ACC112 (cell line): ENCODE measurements at regions not wholly inside any gene's neighbourhood (a gene's known extent, or its start where the extent isn't known, plus 50 kb on each side); places are given as distances from the start of the nearest gene placed in this dataset.

Source experiments
- H2AFZ ChIP-seq: fragments of 200-600 bp; sonication (generic); one replicate; pipeline ENCODE4 v1.6.0; 2017; ENCODE audit warnings: antibody characterized with exemption, low read length; ENCODE audit not compliant: unreplicated experiment
- H3K27ac ChIP-seq: fragments of 200-600 bp; sonication (generic); 2 replicates; pipeline ENCODE4 v1.5.1; 2014; ENCODE audit warnings: low read depth, mild to moderate bottlenecking, antibody characterized with exemption, low read length, moderate library complexity
- H3K27me3 ChIP-seq: fragments of 200-600 bp; sonication (generic); 2 replicates; pipeline ENCODE4 v1.6.1; 2014; ENCODE audit warnings: mild to moderate bottlenecking, antibody characterized with exemption, low read length, moderate library complexity, mixed read lengths; ENCODE audit not compliant: insufficient read depth
- H3K36me3 ChIP-seq: fragments of 200-600 bp; sonication (generic); 2 replicates; pipeline ENCODE4 v1.6.1; 2016; ENCODE audit warnings: mild to moderate bottlenecking, antibody characterized with exemption, low read length, moderate library complexity, mixed read lengths; ENCODE audit not compliant: insufficient read depth
- H3K4me1 ChIP-seq: fragments of 200-600 bp; sonication (generic); one replicate; pipeline ENCODE4 v1.6.1; 2016; ENCODE audit warnings: low read length, mixed read lengths; ENCODE audit not compliant: insufficient read depth, unreplicated experiment, control insufficient read depth
- H3K4me3 ChIP-seq: fragments of 200-600 bp; sonication (generic); 2 replicates; pipeline ENCODE4 v1.5.1; 2014; ENCODE audit warnings: mild to moderate bottlenecking, low read depth, low read length
- H3K79me2 ChIP-seq: fragments of 200-600 bp; sonication (generic); one replicate; pipeline ENCODE4 v1.6.0; 2016; ENCODE audit warnings: low read length; ENCODE audit not compliant: control insufficient read depth, unreplicated experiment, insufficient read depth

DNA sequence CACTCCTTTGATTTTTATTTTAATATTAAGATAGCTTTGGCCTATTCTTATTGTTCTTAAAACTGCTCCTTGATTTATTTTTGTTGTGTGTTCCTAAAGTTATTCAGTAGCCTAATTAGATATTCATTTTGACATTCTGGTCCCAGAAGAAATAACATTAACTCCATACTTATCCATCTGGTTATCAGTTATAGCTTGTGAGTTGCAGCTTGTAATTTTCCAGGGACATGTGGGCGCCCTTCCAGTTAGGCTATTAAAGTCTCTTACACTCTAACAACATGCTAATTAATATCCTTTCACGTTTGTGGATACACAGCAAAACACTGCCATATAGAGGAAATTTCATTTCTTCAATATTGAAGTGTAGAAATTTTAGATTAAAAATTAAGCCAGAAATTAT, 987.5 kb downstream of the HACE1 start:
- H2AFZ ChIP-seq = no peak overlapping the region
- no peak overlapping the region for H3K27ac ChIP-seq
- H3K4me1 ChIP-seq = no peaks in the 10 kb centered on the region
- H3K79me2 ChIP-seq = no peaks in the 10 kb centered on the region
- no peaks in the 10 kb centered on the region for H3K27me3 ChIP-seq
- H3K36me3 ChIP-seq = no peaks in the 10 kb centered on the region
- H3K4me3 ChIP-seq = no peak overlapping the region

DNA sequence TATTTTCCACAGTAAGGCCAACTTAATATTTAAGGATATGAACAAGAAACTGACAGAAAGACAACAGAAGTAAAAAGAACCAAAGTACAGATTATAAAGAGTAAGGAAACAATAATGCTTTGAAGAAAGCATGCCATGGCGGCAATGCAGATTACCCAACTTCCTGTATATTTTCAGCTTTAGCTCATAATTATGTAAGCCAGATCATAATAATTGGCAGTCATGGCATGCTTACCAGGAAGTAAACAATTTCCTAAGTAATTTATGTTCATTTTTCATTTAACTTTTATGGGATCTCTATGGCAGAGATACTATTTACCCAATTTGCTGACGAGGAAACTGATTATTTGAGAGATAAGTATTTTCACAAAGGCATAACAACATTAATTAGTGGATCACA, 988.7 kb downstream of the HACE1 start:
- no peak overlapping the region for H3K27ac ChIP-seq
- no peaks in the 10 kb centered on the region for H3K27me3 ChIP-seq
- no peak overlapping the region for H3K4me3 ChIP-seq
- no peaks in the 10 kb centered on the region for H3K36me3 ChIP-seq
- no peaks in the 10 kb centered on the region for H3K79me2 ChIP-seq
- H2AFZ ChIP-seq = no peak overlapping the region
- H3K4me1 ChIP-seq = no peaks in the 10 kb centered on the region

DNA sequence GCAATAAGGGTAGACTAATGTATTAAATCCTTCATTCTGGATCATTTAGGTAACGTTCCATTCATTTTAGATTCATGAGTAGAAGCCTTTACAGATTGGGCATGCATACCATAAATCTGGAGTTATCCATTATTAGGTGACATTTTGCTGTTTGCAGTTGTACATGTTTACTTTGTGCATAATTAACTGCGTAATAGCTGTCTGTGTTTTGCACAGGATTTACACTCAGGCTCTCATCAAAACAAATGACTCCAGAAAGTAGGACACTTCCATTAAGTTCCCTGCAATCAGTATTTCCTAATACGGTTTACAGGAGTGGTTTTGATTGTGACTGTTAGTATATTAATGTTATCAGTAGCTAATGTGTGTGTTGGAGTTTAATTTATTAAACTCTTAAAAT, 997.4 kb downstream of the HACE1 start:
- H3K27me3 ChIP-seq = no peaks in the 10 kb centered on the region
- no peaks in the 10 kb centered on the region for H3K36me3 ChIP-seq
- H3K4me3 ChIP-seq = no peak overlapping the region
- H3K79me2 ChIP-seq = no peaks in the 10 kb centered on the region
- H3K4me1 ChIP-seq = no peaks in the 10 kb centered on the region
- no peak overlapping the region for H3K27ac ChIP-seq
- H2AFZ ChIP-seq = no peak overlapping the region

DNA sequence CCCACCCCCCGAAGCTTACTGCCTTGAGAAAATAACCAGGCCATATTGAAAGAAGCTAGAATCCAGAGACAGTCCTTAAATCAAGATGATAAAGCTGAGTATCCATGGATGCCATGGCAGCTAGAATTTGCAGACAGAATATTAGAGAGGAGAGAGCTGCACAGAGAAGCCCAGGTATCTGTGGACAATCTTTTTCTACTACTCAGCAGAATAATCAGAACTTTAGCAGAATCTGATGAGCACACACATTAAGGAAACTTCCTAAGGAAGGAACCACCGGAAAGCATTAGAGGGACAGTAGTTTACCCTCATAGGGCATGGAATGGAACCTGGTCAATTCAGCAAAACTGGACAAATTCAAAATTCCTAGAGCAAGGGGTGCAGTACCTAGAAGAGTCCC, 1001.7 kb downstream of the HACE1 start:
- Histone ChIP-seq H3K36me3 (no peaks in the 10 kb centered on the region), H3K27ac (no peak overlapping the region), H3K79me2 (no peaks in the 10 kb centered on the region), H3K27me3 (no peaks in the 10 kb centered on the region), H3K4me1 (no peaks in the 10 kb centered on the region), H2AFZ (no peak overlapping the region), H3K4me3 (no peak overlapping the region)

DNA sequence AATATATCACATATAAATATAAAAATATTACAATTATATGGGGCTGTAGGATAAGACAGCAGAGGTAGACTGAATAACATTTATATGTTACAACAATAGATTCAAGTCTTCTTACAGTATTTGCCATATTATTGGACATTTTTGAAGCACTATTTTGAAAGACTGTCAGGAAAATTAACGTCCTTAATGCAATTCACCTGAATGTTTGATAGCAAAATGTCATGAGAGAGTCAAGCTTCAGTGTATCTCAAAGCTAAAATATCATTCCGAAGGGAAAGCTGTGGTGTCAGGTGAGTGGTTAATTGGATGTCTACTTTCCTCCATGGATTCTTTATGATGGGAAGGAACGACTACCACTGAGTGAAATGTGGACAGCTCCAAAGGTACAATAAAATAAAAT, 1004.0 kb downstream of the HACE1 start:
- no peak overlapping the region for H3K27ac ChIP-seq
- H3K36me3 ChIP-seq = no peaks in the 10 kb centered on the region
- H3K4me3 ChIP-seq = no peak overlapping the region
- no peak overlapping the region for H2AFZ ChIP-seq
- H3K27me3 ChIP-seq = no peaks in the 10 kb centered on the region
- H3K79me2 ChIP-seq = no peaks in the 10 kb centered on the region
- H3K4me1 ChIP-seq = no peaks in the 10 kb centered on the region

DNA sequence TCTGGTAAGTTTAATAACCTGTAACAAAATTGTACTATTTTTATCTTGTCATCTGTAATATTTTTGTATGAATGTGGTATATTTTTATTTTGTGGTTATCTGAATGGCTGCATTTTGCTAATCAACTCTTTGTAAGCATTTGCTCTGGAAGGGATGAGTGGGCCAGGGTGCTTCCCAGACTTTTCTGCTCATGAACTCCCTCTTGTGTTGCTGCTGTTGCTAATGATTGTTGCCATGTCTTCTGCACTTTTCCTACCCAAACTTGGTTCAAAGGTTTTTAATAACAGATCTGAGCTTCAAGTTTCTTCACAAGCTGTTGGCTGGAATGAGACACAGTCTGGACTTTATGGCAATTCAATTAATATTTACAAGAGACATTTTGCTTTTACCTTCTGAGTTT, 1005.7 kb downstream of the HACE1 start:
- Histone ChIP-seq H3K4me1 (no peaks in the 10 kb centered on the region), H3K36me3 (no peaks in the 10 kb centered on the region), H2AFZ (no peak overlapping the region), H3K4me3 (no peak overlapping the region), H3K27ac (no peak overlapping the region), H3K27me3 (no peaks in the 10 kb centered on the region), H3K79me2 (no peaks in the 10 kb centered on the region)

DNA sequence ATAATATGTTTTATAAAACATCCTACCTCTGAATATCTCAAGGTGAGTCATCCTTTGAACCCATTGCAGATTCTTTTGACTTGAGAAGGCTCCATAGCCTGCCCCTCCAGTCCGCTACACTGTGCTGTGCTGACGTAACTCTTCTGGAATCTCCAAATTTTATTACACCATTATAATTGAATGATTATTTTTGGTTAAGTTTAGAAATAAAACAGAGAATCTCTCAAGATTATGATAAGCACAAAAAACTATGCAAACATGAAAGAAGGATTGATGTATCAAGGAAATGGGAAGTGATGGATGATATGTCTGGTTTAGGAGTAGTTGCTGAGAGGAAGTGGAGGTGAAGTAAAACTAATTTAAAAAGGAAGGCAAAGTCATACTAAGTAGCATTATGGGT, 1021.3 kb downstream of the HACE1 start:
- no peaks in the 10 kb centered on the region for H3K27me3 ChIP-seq
- no peak overlapping the region for H3K4me3 ChIP-seq
- no peaks in the 10 kb centered on the region for H3K79me2 ChIP-seq
- no peaks in the 10 kb centered on the region for H3K36me3 ChIP-seq
- no peak overlapping the region for H2AFZ ChIP-seq
- no peak overlapping the region for H3K27ac ChIP-seq
- H3K4me1 ChIP-seq = no peaks in the 10 kb centered on the region

DNA sequence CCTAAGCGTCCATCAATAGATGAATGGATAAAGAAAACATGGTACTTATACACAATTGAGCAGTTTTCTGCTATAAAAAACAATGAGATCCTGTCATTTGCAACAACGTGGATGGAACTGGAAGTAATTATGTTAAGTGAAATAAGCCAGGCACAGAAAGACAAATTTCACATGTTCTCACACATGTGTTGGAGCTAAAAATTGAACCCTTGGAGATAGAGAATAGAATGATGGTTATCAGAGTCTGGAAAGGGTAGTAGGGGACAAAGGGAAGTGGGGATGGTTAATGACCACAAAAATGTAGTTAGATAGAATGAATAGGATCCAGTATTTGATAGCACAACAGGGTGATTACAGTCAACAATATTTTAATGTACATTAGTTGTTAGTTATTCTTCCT, 1033.5 kb downstream of the HACE1 start:
- no peaks in the 10 kb centered on the region for H3K27me3 ChIP-seq
- H3K79me2 ChIP-seq = no peaks in the 10 kb centered on the region
- no peak overlapping the region for H3K4me3 ChIP-seq
- H2AFZ ChIP-seq = no peak overlapping the region
- no peak overlapping the region for H3K27ac ChIP-seq
- H3K4me1 ChIP-seq = no peaks in the 10 kb centered on the region
- H3K36me3 ChIP-seq = no peaks in the 10 kb centered on the region

DNA sequence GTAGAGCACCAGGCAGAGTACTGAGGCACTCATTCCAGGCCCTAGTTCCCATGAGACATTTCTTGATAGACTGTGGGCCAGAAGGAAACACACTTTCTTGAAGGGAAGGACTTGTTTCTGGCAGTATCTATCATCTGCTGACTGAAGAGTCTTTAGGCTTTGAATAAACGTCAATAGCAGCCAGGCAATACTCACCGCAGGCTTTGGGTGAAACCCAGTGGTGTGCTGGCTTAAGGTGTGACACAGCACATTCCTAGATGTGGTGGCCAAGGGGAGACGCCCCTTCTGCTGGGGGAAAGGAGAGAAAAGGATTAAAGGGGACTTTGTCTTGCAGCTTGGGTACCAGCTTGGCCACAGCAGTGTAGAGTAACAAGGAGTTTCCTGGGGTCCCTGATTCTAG, 1039.6 kb downstream of the HACE1 start:
- no peaks in the 10 kb centered on the region for H3K4me1 ChIP-seq
- H2AFZ ChIP-seq = no peak overlapping the region
- no peaks in the 10 kb centered on the region for H3K36me3 ChIP-seq
- no peak overlapping the region for H3K4me3 ChIP-seq
- no peaks in the 10 kb centered on the region for H3K27me3 ChIP-seq
- no peaks in the 10 kb centered on the region for H3K79me2 ChIP-seq
- H3K27ac ChIP-seq = no peak overlapping the region

DNA sequence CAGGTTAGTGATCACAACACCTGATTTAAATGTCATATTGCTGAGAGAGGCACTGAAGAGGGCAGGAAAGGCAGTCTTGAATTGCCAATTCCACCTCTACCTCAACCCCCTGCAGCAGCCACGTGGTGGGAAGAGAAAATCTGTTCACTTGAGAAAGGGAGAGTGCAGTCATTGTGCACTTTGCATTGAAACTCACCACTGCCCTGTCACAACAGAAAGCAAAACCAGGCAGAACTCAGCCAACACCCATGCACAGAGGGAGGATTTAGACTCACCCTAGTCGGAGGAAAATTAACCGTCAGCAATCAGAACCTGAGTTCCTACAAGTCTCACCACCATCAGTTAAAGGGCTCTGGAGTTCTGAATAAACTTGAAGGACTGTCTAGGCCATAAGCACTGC, 1040.2 kb downstream of the HACE1 start:
- H2AFZ ChIP-seq = no peak overlapping the region
- H3K4me3 ChIP-seq = no peak overlapping the region
- H3K27ac ChIP-seq = no peak overlapping the region
- H3K4me1 ChIP-seq = no peaks in the 10 kb centered on the region
- no peaks in the 10 kb centered on the region for H3K36me3 ChIP-seq
- no peaks in the 10 kb centered on the region for H3K79me2 ChIP-seq
- H3K27me3 ChIP-seq = no peaks in the 10 kb centered on the region

DNA sequence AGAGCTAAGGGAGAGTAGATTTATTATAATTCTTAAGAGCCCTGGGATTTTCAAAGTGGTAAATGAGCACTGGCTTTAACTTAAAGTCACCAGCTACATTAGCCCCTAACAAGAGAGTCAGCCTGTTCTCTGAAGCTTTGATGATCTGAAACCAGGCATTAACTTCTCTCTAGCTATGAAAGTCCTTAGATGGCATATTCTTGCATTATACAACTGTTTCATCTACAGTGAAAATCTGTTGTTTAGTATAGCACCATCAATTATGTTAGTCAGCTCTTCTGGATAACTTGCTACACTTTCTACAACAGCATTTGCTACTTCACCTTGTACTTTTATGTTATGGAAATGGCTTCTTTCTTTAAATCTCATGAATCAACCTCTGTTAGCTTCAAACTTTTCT, 1046.7 kb downstream of the HACE1 start:
- H3K27me3 ChIP-seq = no peaks in the 10 kb centered on the region
- no peaks in the 10 kb centered on the region for H3K36me3 ChIP-seq
- H3K4me3 ChIP-seq = no peak overlapping the region
- no peaks in the 10 kb centered on the region for H3K79me2 ChIP-seq
- H3K27ac ChIP-seq = no peak overlapping the region
- no peak overlapping the region for H2AFZ ChIP-seq
- H3K4me1 ChIP-seq = no peaks in the 10 kb centered on the region
